Adrenal gland (tissue), 9 donors: ENCODE measurements at regions not wholly inside any gene's neighbourhood (a gene's known extent, or its start where the extent isn't known, plus 50 kb on each side); places are given as distances from the start of the nearest gene placed in this dataset.

Source experiments
- DNase-seq, 7 donors: peaks; one replicate each; pipeline ENCODE4 v3.0.0-alpha.2; 2019 to 2020
- H3K27ac ChIP-seq, 5 donors: fragments of 200-600 bp; sonication (generic) in 4 of 5; 1 replicate in 3 of 5; 2 replicates in 2 of 5; pipeline versions ENCODE4 v1.5.1 to v1.8.0; 2016 to 2020; ENCODE audit warnings: mild to moderate bottlenecking in 1 of 5
- H3K27me3 ChIP-seq: fragments of 200-600 bp; 2 replicates; pipeline ENCODE4 v1.8.0; 2021
- H3K36me3 ChIP-seq, 2 donors: fragments of 200-600 bp; replicated peaks in 1 of 2; 1 replicate in 1 of 2; 2 replicates in 1 of 2; pipeline versions ENCODE4 v1.5.1 to v1.8.0; 2018 to 2022
- H3K4me1 ChIP-seq, 2 donors: fragments of 200-600 bp; replicated peaks in 1 of 2; 1 replicate in 1 of 2; 2 replicates in 1 of 2; pipeline versions ENCODE4 v1.5.1 to v1.8.0; 2018 to 2021
- H3K4me3 ChIP-seq, 4 donors: fragments of 200-600 bp; sonication (generic) in 3 of 4; one replicate each; pipeline ENCODE4 v1.5.1; 2016 to 2018
- H3K9me3 ChIP-seq, 3 donors: fragments of 200-600 bp; sonication (generic) in 1 of 3; replicated peaks in 1 of 3; 1 replicate in 2 of 3; 2 replicates in 1 of 3; pipeline versions ENCODE4 v1.5.1 to v1.8.0; 2016 to 2021
- POLR2A ChIP-seq, 2 donors: fragments of 450-650 bp; IDR thresholded peaks; one replicate each; pipeline ENCODE4 v1.6.1; 2017; ENCODE audit warnings: antibody characterized with exemption in 2 of 2, mild to moderate bottlenecking in 2 of 2, moderate library complexity in 1 of 2
- WGBS, 4 donors: extraction: QIAGEN DNeasy Blood & Tissue Kit in 2 of 4; methylation state at CpG; one replicate each; pipeline versions ENCODE4 v1.1.5 to v1.1.7; 2013 to 2017; 5-methylcytosine and 5-hydroxymethylcytosine counted together
- intact Hi-C, 2 donors: fragments of 100-400 bp; cut with DNase I; formaldehyde crosslinking; loops; one replicate each; pipeline versions ENCODE4 v1.14.1 to v1.15.0; 2022 to 2023
- TF ChIP-seq, protein P1 (sequence below), 6 experiments: fragments of 450-650 bp in 4 of 6; fragments of 200-600 bp in 2 of 6; sonication (generic) in 1 of 6; IDR thresholded peaks; 1 replicate in 5 of 6; 2 replicates in 1 of 6; pipeline versions ENCODE4 v1.5.1 to v1.8.0; 2016 to 2021; ENCODE audit warnings: antibody characterized with exemption in 6 of 6, mild to moderate bottlenecking in 2 of 6, moderate library complexity in 1 of 6
- donor health status: healthy with polysubstance abuse.
- donor health status: Bipolar disorder and iron deficiency.
- donor health status: DM: yes; HTN: yes; CAD: no.
- donor health status: DM: no; HTN: no; CAD: no.
- donor health status: DM: no; HTN: no; CAD: no.

DNA sequence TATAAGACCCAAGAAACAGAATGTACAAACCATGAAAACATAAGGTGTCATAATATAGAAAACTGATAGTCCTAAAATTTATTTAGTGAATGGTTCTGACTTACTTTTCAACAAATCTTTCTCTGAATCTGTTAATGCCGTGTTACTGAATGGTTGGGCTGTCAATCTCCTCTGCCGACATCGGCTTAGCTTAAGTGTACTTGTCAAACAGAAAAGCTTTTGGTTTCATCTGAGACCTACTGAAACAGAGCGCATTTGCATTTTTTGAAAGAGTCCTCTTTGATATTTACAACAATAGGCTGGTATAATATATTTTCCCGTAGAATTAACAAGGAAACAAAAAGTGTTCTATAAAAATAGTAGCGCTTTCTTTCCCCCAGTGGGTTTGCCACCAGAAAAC, 120.9 kb upstream of the ZNF804B start:
- WGBS, 4 donors, result 85 to 92% (median 89%) methylated on average over 6 of the region's 6 CpGs
- no peak for DNase-seq
- intact Hi-C loops, result no loop called here

GRCh38 chr7:88637795-88638194, 121.7 kb upstream of the ZNF804B start:
- Histone ChIP-seq H3K9me3 (no peaks in the 10 kb centered on the region), H3K4me1 (no peaks in the 10 kb centered on the region), H3K27me3 (no peaks in the 10 kb centered on the region), H3K27ac (no peak overlapping the region), H3K4me3 (no peak overlapping the region), H3K36me3 (no peaks in the 10 kb centered on the region)
- no peak for DNase-seq
- intact Hi-C loops, result no loop called here
- TF ChIP-seq POLR2A (IDR thresholded peaks at IDR 0.05), result no peak
- TF ChIP-seq, protein P1, sequence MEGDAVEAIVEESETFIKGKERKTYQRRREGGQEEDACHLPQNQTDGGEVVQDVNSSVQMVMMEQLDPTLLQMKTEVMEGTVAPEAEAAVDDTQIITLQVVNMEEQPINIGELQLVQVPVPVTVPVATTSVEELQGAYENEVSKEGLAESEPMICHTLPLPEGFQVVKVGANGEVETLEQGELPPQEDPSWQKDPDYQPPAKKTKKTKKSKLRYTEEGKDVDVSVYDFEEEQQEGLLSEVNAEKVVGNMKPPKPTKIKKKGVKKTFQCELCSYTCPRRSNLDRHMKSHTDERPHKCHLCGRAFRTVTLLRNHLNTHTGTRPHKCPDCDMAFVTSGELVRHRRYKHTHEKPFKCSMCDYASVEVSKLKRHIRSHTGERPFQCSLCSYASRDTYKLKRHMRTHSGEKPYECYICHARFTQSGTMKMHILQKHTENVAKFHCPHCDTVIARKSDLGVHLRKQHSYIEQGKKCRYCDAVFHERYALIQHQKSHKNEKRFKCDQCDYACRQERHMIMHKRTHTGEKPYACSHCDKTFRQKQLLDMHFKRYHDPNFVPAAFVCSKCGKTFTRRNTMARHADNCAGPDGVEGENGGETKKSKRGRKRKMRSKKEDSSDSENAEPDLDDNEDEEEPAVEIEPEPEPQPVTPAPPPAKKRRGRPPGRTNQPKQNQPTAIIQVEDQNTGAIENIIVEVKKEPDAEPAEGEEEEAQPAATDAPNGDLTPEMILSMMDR (IDR thresholded peaks at IDR 0.05), result no peak

More for the DNA sequence above, 120.9 kb upstream of the ZNF804B start:
- no peak for TF ChIP-seq POLR2A (IDR thresholded peaks at IDR 0.05)
- TF ChIP-seq, protein P1 (IDR thresholded peaks at IDR 0.05), result no peak
- Histone ChIP-seq H3K4me1 (no peaks in the 10 kb centered on the region), H3K27me3 (no peaks in the 10 kb centered on the region), H3K27ac (no peak overlapping the region), H3K9me3 (no peaks in the 10 kb centered on the region), H3K36me3 (no peaks in the 10 kb centered on the region), H3K4me3 (no peak overlapping the region)

DNA sequence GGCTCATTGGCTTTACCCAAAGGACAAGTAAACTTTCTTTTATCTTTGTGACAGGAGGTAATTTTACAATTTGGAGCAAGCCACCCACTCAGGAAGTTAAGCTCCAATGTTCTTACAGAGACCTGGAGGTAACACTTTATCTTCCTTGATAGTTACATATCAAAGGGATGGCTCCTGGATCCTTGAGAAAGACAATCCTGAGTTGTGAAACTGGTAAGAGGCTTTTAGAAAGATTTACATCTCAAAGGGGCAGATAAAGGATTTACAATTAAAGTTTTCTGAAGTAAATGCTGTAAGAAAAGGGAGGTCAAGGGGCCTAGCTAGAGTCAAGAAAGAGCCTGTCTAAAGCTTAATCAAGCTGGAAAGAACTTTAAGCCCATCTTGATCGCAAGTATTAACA, 124.4 kb upstream of the ZNF804B start:
- TF ChIP-seq, protein P1 (IDR thresholded peaks at IDR 0.05), result no peak
- TF ChIP-seq POLR2A (IDR thresholded peaks at IDR 0.05), result no peak

DNA sequence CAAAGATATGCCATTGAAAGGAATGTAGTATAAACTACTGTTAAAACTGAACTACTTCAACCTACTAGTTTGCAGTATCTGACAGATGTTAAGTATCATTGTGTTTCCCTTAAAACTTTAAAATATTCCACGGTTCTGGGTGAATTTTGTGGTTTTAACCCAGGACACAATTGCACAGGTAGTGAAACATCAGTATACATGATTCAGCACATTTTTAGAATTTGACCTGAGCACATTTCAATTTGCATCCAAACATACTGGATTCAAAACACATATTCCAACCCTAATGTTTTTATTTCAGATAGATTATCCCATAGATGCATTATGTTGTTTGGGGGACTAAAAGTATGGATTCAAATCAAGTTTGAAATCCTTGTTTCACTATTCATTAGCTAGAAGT, 129.9 kb upstream of the ZNF804B start:
- Histone ChIP-seq H3K36me3 (no peaks in the 10 kb centered on the region), H3K27ac (no peak overlapping the region), H3K4me3 (no peak overlapping the region), H3K4me1 (no peaks in the 10 kb centered on the region), H3K9me3 (no peaks in the 10 kb centered on the region), H3K27me3 (no peaks in the 10 kb centered on the region)
- no peak for TF ChIP-seq POLR2A (IDR thresholded peaks at IDR 0.05)
- TF ChIP-seq, protein P1 (IDR thresholded peaks at IDR 0.05), result no peak
- intact Hi-C loops, result no loop called here
- 48 to 64% (median 54%) methylated on average over 1 of the region's 1 CpG for WGBS, 4 donors
- no peak for DNase-seq

More for the DNA sequence above, 124.4 kb upstream of the ZNF804B start:
- Histone ChIP-seq H3K27me3 (no peaks in the 10 kb centered on the region), H3K4me1 (no peaks in the 10 kb centered on the region), H3K4me3 (no peak overlapping the region), H3K9me3 (no peaks in the 10 kb centered on the region), H3K27ac (no peak overlapping the region), H3K36me3 (no peaks in the 10 kb centered on the region)
- no peak for DNase-seq
- intact Hi-C loops, result no loop called here
- 65 to 75% (median 70%) methylated on average over 1 of the region's 1 CpG for WGBS, 4 donors
